Esophagus squamous epithelium (tissue), 4 donors: ENCODE measurements at regions not wholly inside any gene's neighbourhood (a gene's known extent, or its start where the extent isn't known, plus 50 kb on each side); places are given as distances from the start of the nearest gene placed in this dataset.

Experiments used
- CTCF ChIP-seq, 6 experiments: fragments of 450-650 bp in 4 of 6; fragments of 200-600 bp in 2 of 6; sonication (generic) in 2 of 6; IDR thresholded peaks; one replicate each; pipeline ENCODE4 v1.5.1; 2016 to 2019; ENCODE audit warnings: antibody characterized with exemption in 6 of 6, mild to moderate bottlenecking in 4 of 6, moderate library complexity in 4 of 6
- POLR2A ChIP-seq, 4 donors: fragments of 450-650 bp; IDR thresholded peaks; one replicate each; pipeline ENCODE4 v1.6.1; 2017; ENCODE audit warnings: antibody characterized with exemption in 4 of 4, mild to moderate bottlenecking in 4 of 4, moderate library complexity in 3 of 4

- TF ChIP-seq POLR2A (IDR thresholded peaks at IDR 0.05) (no peak), CTCF (IDR thresholded peaks at IDR 0.05) (no peak)
Observed at GRCh38 chr6:156651486-156651885, 125.7 kb upstream of the ARID1B start.
